ENCODE measurements at regions not wholly inside any gene's neighbourhood (a gene's known extent, or its start where the extent isn't known, plus 50 kb on each side); places are given as distances from the start of the nearest gene placed in this dataset.

- TF ChIP-seq, protein P1, sequence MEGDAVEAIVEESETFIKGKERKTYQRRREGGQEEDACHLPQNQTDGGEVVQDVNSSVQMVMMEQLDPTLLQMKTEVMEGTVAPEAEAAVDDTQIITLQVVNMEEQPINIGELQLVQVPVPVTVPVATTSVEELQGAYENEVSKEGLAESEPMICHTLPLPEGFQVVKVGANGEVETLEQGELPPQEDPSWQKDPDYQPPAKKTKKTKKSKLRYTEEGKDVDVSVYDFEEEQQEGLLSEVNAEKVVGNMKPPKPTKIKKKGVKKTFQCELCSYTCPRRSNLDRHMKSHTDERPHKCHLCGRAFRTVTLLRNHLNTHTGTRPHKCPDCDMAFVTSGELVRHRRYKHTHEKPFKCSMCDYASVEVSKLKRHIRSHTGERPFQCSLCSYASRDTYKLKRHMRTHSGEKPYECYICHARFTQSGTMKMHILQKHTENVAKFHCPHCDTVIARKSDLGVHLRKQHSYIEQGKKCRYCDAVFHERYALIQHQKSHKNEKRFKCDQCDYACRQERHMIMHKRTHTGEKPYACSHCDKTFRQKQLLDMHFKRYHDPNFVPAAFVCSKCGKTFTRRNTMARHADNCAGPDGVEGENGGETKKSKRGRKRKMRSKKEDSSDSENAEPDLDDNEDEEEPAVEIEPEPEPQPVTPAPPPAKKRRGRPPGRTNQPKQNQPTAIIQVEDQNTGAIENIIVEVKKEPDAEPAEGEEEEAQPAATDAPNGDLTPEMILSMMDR (IDR thresholded peaks at IDR 0.05), result no peak
- TF ChIP-seq POLR2AphosphoS5 (IDR thresholded peaks at IDR 0.05) (no peak), POLR2A (IDR thresholded peaks at IDR 0.05) (no peak), EP300 (IDR thresholded peaks at IDR 0.05) (no peak)
Observed at GRCh38 chr5:37926732-37927131, 86.9 kb upstream of the GDNF start.
